Panc1 (cell line): ENCODE measurements at regions not wholly inside any gene's neighbourhood (a gene's known extent, or its start where the extent isn't known, plus 50 kb on each side); places are given as distances from the start of the nearest gene placed in this dataset.
A peak's percentile ranks its signal among the peaks of the same experiment; 100 is the strongest.

Experiments used
- ATAC-seq: fragments of 200-7000 bp; cut with Tn5 transposase; 2 replicates; pipeline ENCODE4 v1.9.1; 2020; ENCODE audit warnings: mild to moderate bottlenecking, moderate library complexity
- BruUV-seq: library from RNA; stranded (reverse); fragments of 400-500 nt; replicated peaks from 2 replicates; lab custom pipeline; 2021; lab: Mats Ljungman, UMichigan
- CTCF ChIA-PET: fragments of 300-600 bp; sonication (Branson Sonifier 250); formaldehyde crosslinking; loops from one replicate; lab custom pipeline; 2022; ENCODE audit warnings: antibody characterized with exemption; lab: Charles Lee
- POLR2A ChIA-PET: fragments of 300-600 bp; sonication (Branson Sonifier 250); formaldehyde crosslinking; loops from one replicate; lab custom pipeline; 2022; ENCODE audit warnings: antibody characterized with exemption; lab: Charles Lee
- DNase-seq: peaks from one replicate; pipeline ENCODE4 v3.0.0-alpha.2; 2010; ENCODE audit warnings: low read depth, low spot score
- H3K27ac ChIP-seq: 2 replicates; pipeline ENCODE4 v1.5.1; 2011; ENCODE audit warnings: mild to moderate bottlenecking, low read length, inconsistent platforms
- H3K27me3 ChIP-seq: fragments of 200-500 bp; sonication (Bioruptor generic); 2 replicates; pipeline ENCODE4 v1.6.0; 2014; ENCODE audit warnings: low read length, inconsistent platforms; ENCODE audit not compliant: control insufficient read depth, insufficient read depth
- H3K36me3 ChIP-seq: fragments of 200-500 bp; sonication (Bioruptor generic); 2 replicates; pipeline ENCODE4 v1.5.1; 2014; ENCODE audit warnings: inconsistent platforms, mild to moderate bottlenecking, low read length, moderate library complexity; ENCODE audit not compliant: control insufficient read depth, insufficient read depth
- H3K4me1 ChIP-seq: 2 replicates; pipeline ENCODE4 v1.5.1; 2011; ENCODE audit warnings: inconsistent platforms, mild to moderate bottlenecking, low read length, moderate library complexity; ENCODE audit not compliant: control insufficient read depth, insufficient read depth
- H3K4me3 ChIP-seq, 2 experiments: 2 replicates each; pipeline ENCODE4 v1.5.1; 2011 to 2012; ENCODE audit warnings: low read depth in 2 of 2, low read length in 2 of 2, mild to moderate bottlenecking in 2 of 2, inconsistent platforms in 1 of 2, moderate library complexity in 1 of 2
- H3K9me3 ChIP-seq: fragments of 200-500 bp; sonication (Bioruptor generic); 2 replicates; pipeline ENCODE4 v1.5.1; 2014; ENCODE audit warnings: low read depth, mild to moderate bottlenecking, inconsistent platforms, low read length, moderate library complexity; ENCODE audit not compliant: control insufficient read depth, insufficient read depth
- CTCF ChIP-seq: fragments of 450-650 bp; IDR thresholded peaks from 2 replicates; pipeline ENCODE4 v1.5.1; 2017; ENCODE audit warnings: mild to moderate bottlenecking
- POLR2AphosphoS5 ChIP-seq: IDR thresholded peaks from 2 replicates; pipeline ENCODE4 v1.6.1; 2012; ENCODE audit warnings: mild to moderate bottlenecking, low read depth, low read length, moderate library complexity
- REST ChIP-seq, 2 experiments: IDR thresholded peaks; 2 replicates each; pipeline ENCODE4 v1.6.1; 2011 to 2012; ENCODE audit warnings: low read depth in 2 of 2, control low read depth in 1 of 2, low read length in 1 of 2, mild to moderate bottlenecking in 1 of 2, moderate library complexity in 1 of 2; ENCODE audit not compliant: insufficient read depth in 1 of 2
- SIN3A ChIP-seq: IDR thresholded peaks from 2 replicates; pipeline ENCODE4 v1.6.1; 2012; ENCODE audit warnings: low read depth, mild to moderate bottlenecking, low read length, moderate library complexity, borderline replicate concordance; ENCODE audit not compliant: insufficient read depth
- TCF7L2 ChIP-seq: IDR thresholded peaks from 2 replicates; pipeline ENCODE4 v1.6.1; 2011; ENCODE audit warnings: mild to moderate bottlenecking, low read depth, low read length, inconsistent platforms
- in situ Hi-C: cut with HindIII; loops from 2 replicates; pipeline ENCODE4 v1.10.0; 2016; ENCODE audit warnings: low sequenced_read_pairs, low pct_unique_long_range_greater_than_20kb
- intact Hi-C: fragments of 100-400 bp; cut with micrococcal nuclease; formaldehyde crosslinking; loops from one replicate; pipeline ENCODE4 v1.10.0; 2022; ENCODE audit not compliant: unreplicated experiment

GRCh38 chr12:107618106-107618505 lies 67.5 kb upstream of the PWP1 start:
- ChIA-PET CTCF (no interaction called here), POLR2A (no interaction called here)
- TF ChIP-seq POLR2AphosphoS5 (no peak), CTCF (no peak), SIN3A (no peak), REST (IDR thresholded peaks at IDR 0.05; ENCODE audit: insufficient read depth in 1 of 2, low read depth in 2 of 2, low read length in 1 of 2) (no peak), TCF7L2 (no peak)
- Histone ChIP-seq H3K9me3 (no peaks in the 10 kb centered on the region), H3K4me1 (no peaks in the 10 kb centered on the region), H3K36me3 (no peaks in the 10 kb centered on the region), H3K27ac (no peak overlapping the region), H3K4me3 (no peak overlapping the region), H3K27me3 (peaks cover 13% of the 10 kb centered on the region)
- in situ Hi-C loops: no loop called here
- no peak for DNase-seq
- no peak for ATAC-seq
- no TSS peak for BruUV-seq
- intact Hi-C loops: no loop called here

- Histone ChIP-seq H3K9me3 (no peaks in the 10 kb centered on the region), H3K4me3 (no peak overlapping the region), H3K36me3 (no peaks in the 10 kb centered on the region), H3K27ac (no peak overlapping the region), H3K27me3 (peaks cover 5% of the 10 kb centered on the region), H3K4me1 (no peaks in the 10 kb centered on the region)
- no peak for TF ChIP-seq TCF7L2
- no TSS peak for BruUV-seq
- no peak for DNase-seq
- CTCF ChIA-PET: no interaction called here
- POLR2A ChIA-PET: no interaction called here
- ATAC-seq: no peak
- in situ Hi-C loops (no loop called here), intact Hi-C loops (no loop called here)
Observed at GRCh38 chr12:107619831-107620230, 65.8 kb upstream of the PWP1 start.

GRCh38 chr12:107622001-107622400 lies 63.6 kb upstream of the PWP1 start:
- ChIA-PET POLR2A (no interaction called here), CTCF (no interaction called here)
- Histone ChIP-seq H3K27me3 (0 out of 2 replicates have a peak, but pooled peaks cover 2% of the 10 kb centered on the region), H3K4me1 (no peaks in the 10 kb centered on the region), H3K4me3 (no peak overlapping the region), H3K36me3 (no peaks in the 10 kb centered on the region), H3K27ac (no peak overlapping the region), H3K9me3 (no peaks in the 10 kb centered on the region)
- intact Hi-C loops (no loop called here), in situ Hi-C loops (no loop called here)
- ATAC-seq (no peak), DNase-seq (no peak)
- no TSS peak for BruUV-seq
- no peak for TF ChIP-seq TCF7L2
- TF ChIP-seq CTCF: peak; percentile 80
- no peak for TF ChIP-seq REST (IDR thresholded peaks at IDR 0.05; ENCODE audit: insufficient read depth in 1 of 2, low read depth in 2 of 2, low read length in 1 of 2)
